Memory B cell (primary cell): ENCODE measurements at regions not wholly inside any gene's neighbourhood (a gene's known extent, or its start where the extent isn't known, plus 50 kb on each side); places are given as distances from the start of the nearest gene placed in this dataset.

Experiments
- ATAC-seq: fragments of 150-1000 bp; cut with Tn5 transposase; 2 replicates; pipeline ENCODE4 v1.10.0; 2021; ENCODE audit warnings: low read depth, mild to moderate bottlenecking, moderate library complexity
- DNase-seq, 2 donors: peaks; one replicate each; pipeline ENCODE4 v3.0.0; 2022; ENCODE audit warnings: low spot score in 2 of 2
- H3K27ac Mint-ChIP-seq: one replicate; pipeline ENCODE4 v1.8.0; 2022; ENCODE audit warnings: mild to moderate bottlenecking, moderate library complexity, mixed read lengths
- H3K27me3 Mint-ChIP-seq: one replicate; pipeline ENCODE4 v1.8.0; 2022; ENCODE audit warnings: mixed read lengths
- H3K36me3 Mint-ChIP-seq: one replicate; pipeline ENCODE4 v1.8.0; 2022; ENCODE audit warnings: mild to moderate bottlenecking, mixed read lengths
- H3K4me1 Mint-ChIP-seq: one replicate; pipeline ENCODE4 v1.8.0; 2022; ENCODE audit warnings: mixed read lengths
- H3K4me3 Mint-ChIP-seq: one replicate; pipeline ENCODE4 v1.8.0; 2022; ENCODE audit warnings: mild to moderate bottlenecking, moderate library complexity, mixed read lengths
- H3K9me3 Mint-ChIP-seq: one replicate; pipeline ENCODE4 v1.8.0; 2022; ENCODE audit warnings: mixed read lengths

DNA sequence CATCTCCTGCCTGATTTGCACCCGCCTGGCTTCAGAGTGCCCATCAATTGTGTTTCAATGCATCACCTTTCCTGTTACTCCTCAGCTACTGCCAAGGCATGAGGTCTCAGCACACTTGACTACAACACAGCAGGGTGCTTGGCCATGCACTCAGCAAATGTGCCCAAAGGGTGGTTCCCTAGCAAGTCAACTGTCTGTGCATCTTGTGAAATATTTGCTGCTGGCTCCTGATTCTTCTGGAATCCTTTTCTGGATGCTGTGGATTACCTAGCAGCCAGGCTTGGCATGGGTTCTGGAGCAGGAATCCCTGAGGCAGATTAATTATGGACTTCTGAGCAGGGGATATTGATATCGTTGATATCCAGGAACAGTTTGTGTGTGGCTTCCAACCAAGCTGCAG is 662.6 kb upstream of the MGMT start:
- no peak for ATAC-seq
- no peak overlapping the region for H3K27ac Mint-ChIP-seq
- H3K36me3 Mint-ChIP-seq, result no peaks in the 10 kb centered on the region
- no peaks in the 10 kb centered on the region for H3K9me3 Mint-ChIP-seq
- DNase-seq, result no peak
- H3K4me1 Mint-ChIP-seq, result no peaks in the 10 kb centered on the region
- no peaks in the 10 kb centered on the region for H3K27me3 Mint-ChIP-seq
- no peak overlapping the region for H3K4me3 Mint-ChIP-seq

DNA sequence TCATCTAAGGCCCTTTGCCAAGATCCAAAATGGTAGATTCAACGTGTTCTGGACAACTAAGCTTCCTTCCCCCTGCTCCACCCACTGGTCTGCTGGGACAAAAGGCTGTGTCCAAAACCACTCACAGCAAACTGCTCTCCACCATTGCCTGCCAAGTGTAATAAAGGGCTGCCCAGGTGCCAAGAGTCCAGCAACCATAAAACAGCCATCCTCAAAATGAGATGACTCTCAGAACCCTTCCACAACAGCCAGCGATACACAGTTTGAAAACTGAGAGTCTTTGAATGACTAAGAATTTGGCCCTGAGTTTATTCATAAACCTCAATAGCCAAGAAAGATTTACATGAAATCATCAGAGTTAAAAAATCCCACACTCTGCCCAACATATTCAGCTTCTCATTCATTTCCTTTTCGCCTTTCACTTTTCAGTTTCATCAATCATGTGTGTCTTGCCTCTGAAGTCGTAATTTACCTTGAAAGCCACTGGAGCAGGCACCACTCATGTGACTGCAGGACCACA is 658.1 kb upstream of the MGMT start:
- no peaks in the 10 kb centered on the region for H3K4me1 Mint-ChIP-seq
- ATAC-seq (no peak), DNase-seq (no peak)
- H3K27me3 Mint-ChIP-seq, result no peaks in the 10 kb centered on the region
- no peaks in the 10 kb centered on the region for H3K9me3 Mint-ChIP-seq
- H3K4me3 Mint-ChIP-seq, result no peak overlapping the region
- no peak overlapping the region for H3K27ac Mint-ChIP-seq
- no peaks in the 10 kb centered on the region for H3K36me3 Mint-ChIP-seq

DNA sequence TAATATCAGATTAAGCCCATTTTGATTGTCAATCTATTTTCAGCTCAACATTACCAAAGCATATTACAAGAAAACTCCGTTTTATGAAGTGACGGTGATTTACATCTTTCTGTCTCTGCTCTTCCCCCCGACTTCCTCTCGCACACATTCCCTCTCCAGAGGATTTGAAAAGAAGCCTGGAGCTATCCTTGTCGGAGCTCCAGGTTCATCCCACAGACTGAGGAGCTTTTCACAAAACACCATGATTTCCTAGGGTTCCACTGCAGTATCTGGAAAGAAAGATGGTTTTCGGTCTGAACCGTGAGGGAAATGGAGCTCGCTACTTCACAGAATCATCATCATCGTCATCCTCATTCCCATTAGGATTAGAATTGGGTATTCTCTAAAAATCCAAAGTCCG is 655.5 kb upstream of the MGMT start:
- Mint-ChIP-seq H3K9me3 (peaks cover 6% of the 10 kb centered on the region), H3K27ac (no peak overlapping the region), H3K36me3 (no peaks in the 10 kb centered on the region), H3K4me3 (no peak overlapping the region), H3K4me1 (no peaks in the 10 kb centered on the region), H3K27me3 (no peaks in the 10 kb centered on the region)
- no peak for DNase-seq
- ATAC-seq, result no peak

DNA sequence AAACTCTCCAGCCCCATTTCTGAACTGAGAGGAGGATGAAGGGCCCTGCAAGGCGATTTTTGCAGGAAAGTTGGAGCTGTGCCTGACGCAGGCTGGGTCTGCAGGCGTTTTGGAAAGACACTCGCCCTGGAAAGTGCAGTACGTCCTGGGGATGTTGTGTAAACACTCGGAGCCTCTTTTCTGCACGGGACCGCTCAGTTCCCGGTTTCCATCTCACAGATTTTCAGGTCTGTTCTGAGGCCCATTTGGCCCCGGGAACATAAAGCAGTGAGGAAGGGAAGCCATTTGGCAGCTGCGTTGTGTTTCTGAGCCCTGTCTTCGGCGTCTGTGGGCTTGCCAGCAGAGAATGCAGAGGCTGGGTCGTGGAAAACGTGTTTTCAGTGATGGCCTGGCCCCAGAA is 655.0 kb upstream of the MGMT start:
- no peaks in the 10 kb centered on the region for H3K27me3 Mint-ChIP-seq
- H3K27ac Mint-ChIP-seq, result no peak overlapping the region
- H3K36me3 Mint-ChIP-seq, result no peaks in the 10 kb centered on the region
- no peaks in the 10 kb centered on the region for H3K4me1 Mint-ChIP-seq
- DNase-seq, result no peak
- H3K9me3 Mint-ChIP-seq, result peaks cover 6% of the 10 kb centered on the region
- no peak for ATAC-seq
- H3K4me3 Mint-ChIP-seq, result no peak overlapping the region

DNA sequence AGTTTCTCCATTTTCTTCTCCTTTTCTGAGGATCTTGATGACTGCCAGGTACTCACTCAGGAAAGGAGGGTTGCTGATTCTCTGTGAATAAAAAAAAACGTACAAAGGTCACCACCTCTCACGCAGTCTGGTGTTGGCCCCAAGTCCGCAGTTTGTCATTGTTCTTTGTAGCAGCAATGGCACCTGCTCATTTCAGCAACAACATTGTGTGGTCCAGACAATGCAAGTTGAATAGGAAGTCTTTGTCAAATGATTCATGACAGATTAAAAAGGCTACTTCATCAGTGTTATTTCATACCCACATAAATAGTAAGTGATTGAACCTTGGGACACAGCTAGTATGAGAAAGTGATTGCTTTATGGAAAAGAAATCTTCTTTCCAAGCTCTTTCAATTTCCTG is 653.5 kb upstream of the MGMT start:
- no peaks in the 10 kb centered on the region for H3K36me3 Mint-ChIP-seq
- no peak for DNase-seq
- no peak for ATAC-seq
- H3K27me3 Mint-ChIP-seq, result no peaks in the 10 kb centered on the region
- H3K4me1 Mint-ChIP-seq, result no peaks in the 10 kb centered on the region
- H3K9me3 Mint-ChIP-seq, result peaks cover 6% of the 10 kb centered on the region
- no peak overlapping the region for H3K27ac Mint-ChIP-seq
- no peak overlapping the region for H3K4me3 Mint-ChIP-seq

DNA sequence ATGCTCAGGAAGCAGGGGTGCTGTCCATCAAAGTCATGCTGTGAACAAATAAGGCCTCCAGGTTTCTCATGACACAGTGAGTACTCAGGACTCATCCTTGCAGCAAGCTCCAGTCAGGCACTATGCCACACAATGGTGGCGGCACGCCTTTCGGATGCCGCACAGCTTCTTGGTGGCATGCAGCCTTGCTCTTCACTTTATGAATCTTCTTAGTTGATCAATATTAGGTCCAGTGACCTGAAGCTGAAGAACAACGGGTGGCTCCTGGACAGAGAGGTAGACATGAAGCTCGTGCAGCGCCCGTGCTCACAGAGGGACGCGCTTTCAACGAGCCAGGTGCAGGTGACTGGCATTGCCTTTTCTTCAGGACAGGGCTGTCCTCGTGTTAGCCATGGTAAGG is 653.0 kb upstream of the MGMT start:
- Mint-ChIP-seq H3K4me3 (no peak overlapping the region), H3K27me3 (no peaks in the 10 kb centered on the region), H3K4me1 (no peaks in the 10 kb centered on the region), H3K27ac (no peak overlapping the region), H3K9me3 (peaks cover 6% of the 10 kb centered on the region), H3K36me3 (no peaks in the 10 kb centered on the region)
- ATAC-seq, result no peak
- no peak for DNase-seq

DNA sequence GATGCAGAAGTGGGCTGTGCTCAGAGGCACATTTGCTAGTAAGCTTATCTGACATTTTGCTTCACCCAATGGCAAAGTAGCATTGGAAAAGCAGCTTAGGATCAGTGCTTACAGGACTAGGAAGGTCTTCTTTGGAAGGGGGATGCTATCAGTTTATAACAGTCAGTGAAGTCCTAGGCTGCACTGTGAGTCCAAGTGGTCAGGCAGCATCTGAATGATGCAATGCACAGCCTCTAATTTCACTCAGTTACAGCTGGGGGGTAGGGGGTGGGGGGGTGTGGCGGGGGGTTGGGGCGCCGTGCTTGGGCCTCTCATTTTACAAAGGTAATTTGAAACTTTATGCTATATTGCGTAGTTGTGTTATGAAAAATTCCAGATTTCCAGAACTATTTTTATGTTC is 652.3 kb upstream of the MGMT start:
- Mint-ChIP-seq H3K4me1 (no peaks in the 10 kb centered on the region), H3K4me3 (no peak overlapping the region), H3K27ac (no peak overlapping the region), H3K27me3 (no peaks in the 10 kb centered on the region), H3K36me3 (no peaks in the 10 kb centered on the region), H3K9me3 (peaks cover 6% of the 10 kb centered on the region)
- no peak for ATAC-seq
- DNase-seq, result no peak

DNA sequence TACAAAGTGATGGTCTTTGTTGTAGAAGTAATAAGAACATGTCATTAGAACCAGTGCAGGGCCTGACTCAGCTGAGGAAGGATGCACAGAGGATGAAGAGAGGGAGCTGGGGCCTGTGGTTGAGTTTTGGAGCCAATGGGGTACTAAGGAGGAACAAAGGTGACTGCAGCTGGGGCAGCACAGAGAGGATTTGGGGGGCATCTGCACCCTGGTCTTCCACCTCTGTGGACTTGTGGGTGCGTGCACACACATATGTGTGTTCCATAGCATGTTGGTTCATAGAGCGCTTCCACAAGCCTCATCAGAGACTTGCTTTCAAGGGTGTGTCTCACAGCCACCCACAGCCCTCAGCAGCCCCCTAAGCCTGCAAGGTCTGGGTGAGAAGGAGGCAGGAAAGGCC is 650.3 kb upstream of the MGMT start:
- ATAC-seq (no peak), DNase-seq (no peak)
- peaks cover 6% of the 10 kb centered on the region for H3K9me3 Mint-ChIP-seq
- no peaks in the 10 kb centered on the region for H3K27me3 Mint-ChIP-seq
- no peak overlapping the region for H3K27ac Mint-ChIP-seq
- no peaks in the 10 kb centered on the region for H3K4me1 Mint-ChIP-seq
- no peaks in the 10 kb centered on the region for H3K36me3 Mint-ChIP-seq
- no peak overlapping the region for H3K4me3 Mint-ChIP-seq

DNA sequence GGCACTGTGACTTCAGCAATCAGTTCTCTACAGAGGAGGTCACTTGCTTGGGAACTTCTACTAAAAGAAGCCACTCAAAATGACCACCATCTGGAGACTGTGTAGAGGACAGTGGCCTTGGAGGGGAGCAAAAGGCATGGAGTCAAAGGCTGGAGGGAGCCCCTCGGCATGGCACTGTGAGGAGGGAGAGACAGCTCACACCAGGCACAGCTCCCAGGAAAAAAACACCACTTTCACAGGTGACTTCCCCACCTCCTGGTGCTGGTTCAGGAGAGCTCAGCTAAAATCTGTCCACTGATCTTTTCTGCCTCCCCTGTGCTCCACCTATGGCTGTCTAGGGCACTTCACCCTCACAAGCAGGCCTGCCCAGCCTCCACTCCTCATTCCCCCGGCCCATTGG is 649.4 kb upstream of the MGMT start:
- no peak overlapping the region for H3K27ac Mint-ChIP-seq
- H3K9me3 Mint-ChIP-seq, result peaks cover 6% of the 10 kb centered on the region
- ATAC-seq, result no peak
- H3K4me1 Mint-ChIP-seq, result no peaks in the 10 kb centered on the region
- no peaks in the 10 kb centered on the region for H3K36me3 Mint-ChIP-seq
- DNase-seq, result no peak
- no peaks in the 10 kb centered on the region for H3K27me3 Mint-ChIP-seq
- H3K4me3 Mint-ChIP-seq, result no peak overlapping the region

DNA sequence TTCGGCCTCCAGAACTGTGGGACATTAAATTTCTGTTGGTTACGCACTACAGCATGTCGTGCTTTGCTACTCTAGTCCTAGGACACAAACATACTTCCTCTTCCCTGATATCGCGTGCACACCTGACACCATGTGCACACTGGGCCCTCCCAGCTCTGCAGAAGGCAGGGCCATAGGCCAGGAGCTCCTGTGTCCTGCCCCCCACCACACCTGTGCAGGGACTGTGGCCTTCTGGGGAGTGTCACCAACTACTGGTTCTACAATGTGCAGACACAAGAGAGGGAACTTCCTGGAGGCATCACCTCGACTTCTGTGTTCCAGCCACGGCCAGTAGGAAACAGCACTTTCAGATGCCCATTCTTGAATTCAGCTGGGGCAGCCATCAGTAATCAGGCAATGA is 646.4 kb upstream of the MGMT start:
- Mint-ChIP-seq H3K9me3 (peaks cover 8% of the 10 kb centered on the region), H3K36me3 (no peaks in the 10 kb centered on the region), H3K27ac (no peak overlapping the region), H3K27me3 (no peaks in the 10 kb centered on the region), H3K4me1 (no peaks in the 10 kb centered on the region), H3K4me3 (no peak overlapping the region)
- DNase-seq (no peak), ATAC-seq (no peak)

DNA sequence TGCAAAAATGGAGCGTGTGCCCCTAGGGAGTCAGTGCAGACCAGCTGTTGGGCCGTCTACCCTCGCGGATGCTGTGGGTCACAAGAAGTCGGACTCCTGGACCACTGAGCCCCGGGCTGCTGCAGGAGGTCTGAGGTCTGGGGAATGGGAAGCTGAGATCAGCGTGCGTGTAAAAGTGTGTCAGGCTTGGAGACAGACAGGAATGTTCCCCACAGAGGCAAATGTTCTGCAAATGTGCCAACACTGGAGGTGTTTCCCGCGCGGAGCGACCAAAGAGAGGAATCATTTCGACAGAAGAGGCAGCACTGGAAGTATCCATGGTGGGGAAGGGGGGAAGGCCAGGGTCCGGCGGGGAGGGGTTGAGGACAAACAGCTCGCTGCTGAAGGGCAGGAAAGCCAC is 643.8 kb upstream of the MGMT start:
- peaks cover 1% of the 10 kb centered on the region for H3K9me3 Mint-ChIP-seq
- H3K4me3 Mint-ChIP-seq, result no peak overlapping the region
- H3K36me3 Mint-ChIP-seq, result no peaks in the 10 kb centered on the region
- no peak overlapping the region for H3K27ac Mint-ChIP-seq
- DNase-seq, result no peak
- no peaks in the 10 kb centered on the region for H3K27me3 Mint-ChIP-seq
- ATAC-seq, result no peak
- H3K4me1 Mint-ChIP-seq, result no peaks in the 10 kb centered on the region

DNA sequence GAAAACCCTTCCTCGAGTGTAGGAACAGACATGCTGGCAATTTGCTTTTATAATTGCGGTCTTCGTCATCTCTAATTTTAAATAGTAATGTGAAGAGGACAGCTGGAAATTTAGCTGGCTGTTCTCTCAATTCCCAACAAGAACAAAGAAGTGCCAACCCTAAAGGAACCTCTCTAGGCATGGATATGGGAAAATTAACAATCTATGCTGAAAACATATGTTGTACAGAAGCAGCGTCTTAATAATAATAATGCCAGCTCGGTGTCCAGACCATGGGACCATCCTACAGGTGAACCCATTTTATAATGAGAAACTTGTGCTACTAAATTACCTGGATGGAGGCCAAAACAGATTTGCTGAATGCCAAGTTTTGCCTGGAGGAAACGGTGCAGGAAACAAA is 641.4 kb upstream of the MGMT start:
- H3K27ac Mint-ChIP-seq, result no peak overlapping the region
- ATAC-seq, result no peak
- no peaks in the 10 kb centered on the region for H3K36me3 Mint-ChIP-seq
- no peaks in the 10 kb centered on the region for H3K4me1 Mint-ChIP-seq
- no peak for DNase-seq
- H3K4me3 Mint-ChIP-seq, result no peak overlapping the region
- H3K9me3 Mint-ChIP-seq, result peaks cover 1% of the 10 kb centered on the region
- no peaks in the 10 kb centered on the region for H3K27me3 Mint-ChIP-seq

DNA sequence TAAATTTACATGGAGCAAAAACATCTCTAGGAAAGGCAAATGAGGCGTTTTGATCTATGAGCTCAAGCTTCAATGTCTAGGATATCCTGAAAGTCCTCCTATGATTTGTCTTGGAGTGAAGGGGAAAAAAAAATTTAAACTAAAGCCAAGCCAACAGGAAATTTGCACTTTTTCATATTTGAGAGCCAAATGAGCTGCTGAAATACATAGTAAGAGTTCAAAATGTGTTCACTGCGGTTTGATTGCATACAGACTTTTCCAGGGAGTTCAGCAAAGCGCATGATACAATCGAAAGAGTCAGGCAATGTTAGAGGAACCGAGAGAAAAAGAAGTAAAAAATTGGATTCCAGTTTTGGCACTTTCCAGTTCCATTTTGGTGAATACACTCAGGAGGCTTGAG is 633.4 kb upstream of the MGMT start:
- ATAC-seq, result no peak
- no peak for DNase-seq
- peaks cover 2% of the 10 kb centered on the region for H3K9me3 Mint-ChIP-seq
- no peak overlapping the region for H3K4me3 Mint-ChIP-seq
- no peak overlapping the region for H3K27ac Mint-ChIP-seq
- no peaks in the 10 kb centered on the region for H3K27me3 Mint-ChIP-seq
- no peaks in the 10 kb centered on the region for H3K4me1 Mint-ChIP-seq
- no peaks in the 10 kb centered on the region for H3K36me3 Mint-ChIP-seq

DNA sequence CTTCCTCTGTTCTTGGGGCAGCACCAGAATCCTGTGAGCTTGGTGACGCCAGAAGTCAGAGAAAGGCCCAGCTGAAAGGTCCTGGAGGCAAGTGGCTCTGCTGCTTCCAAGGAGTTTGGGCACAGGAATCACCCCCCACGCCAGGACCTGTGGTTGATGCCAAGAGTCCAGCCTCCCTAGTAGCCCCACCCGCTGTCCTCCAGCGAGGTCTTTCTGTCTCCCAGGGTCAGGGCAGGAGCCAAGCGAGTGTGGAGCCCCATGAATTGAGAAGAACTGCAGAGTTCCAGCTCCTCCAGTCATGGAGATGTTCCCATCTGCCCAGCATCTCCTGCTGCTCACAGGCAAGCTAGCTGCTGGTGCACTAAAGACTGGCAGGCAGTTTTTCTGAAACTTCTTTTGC is 631.7 kb upstream of the MGMT start:
- Mint-ChIP-seq H3K36me3 (no peaks in the 10 kb centered on the region), H3K27me3 (no peaks in the 10 kb centered on the region), H3K4me3 (no peak overlapping the region), H3K27ac (no peak overlapping the region), H3K9me3 (peaks cover 2% of the 10 kb centered on the region), H3K4me1 (no peaks in the 10 kb centered on the region)
- ATAC-seq, result no peak
- DNase-seq, result no peak

DNA sequence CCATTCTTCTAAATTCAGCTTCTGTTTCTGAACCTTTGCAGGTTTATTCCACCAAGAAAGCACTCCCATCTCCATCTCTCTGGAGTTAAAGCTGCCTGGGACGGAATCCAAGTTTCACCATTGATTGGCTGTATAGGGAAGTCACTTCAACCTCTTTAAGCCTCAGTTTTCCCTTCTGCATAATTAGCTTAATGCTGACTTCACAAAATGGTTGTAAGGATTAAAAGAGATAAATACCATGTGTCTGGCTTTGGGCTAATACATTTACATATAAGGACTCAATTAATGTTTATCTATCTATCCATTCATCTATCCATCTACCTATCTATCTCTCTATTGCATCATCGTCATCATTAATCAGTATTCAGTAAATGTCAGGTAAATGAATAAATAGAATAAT is 629.6 kb upstream of the MGMT start:
- DNase-seq (no peak), ATAC-seq (no peak)
- peaks cover 4% of the 10 kb centered on the region for H3K27me3 Mint-ChIP-seq
- H3K4me1 Mint-ChIP-seq, result no peaks in the 10 kb centered on the region
- no peaks in the 10 kb centered on the region for H3K36me3 Mint-ChIP-seq
- H3K4me3 Mint-ChIP-seq, result no peak overlapping the region
- H3K9me3 Mint-ChIP-seq, result no peaks in the 10 kb centered on the region
- no peak overlapping the region for H3K27ac Mint-ChIP-seq

DNA sequence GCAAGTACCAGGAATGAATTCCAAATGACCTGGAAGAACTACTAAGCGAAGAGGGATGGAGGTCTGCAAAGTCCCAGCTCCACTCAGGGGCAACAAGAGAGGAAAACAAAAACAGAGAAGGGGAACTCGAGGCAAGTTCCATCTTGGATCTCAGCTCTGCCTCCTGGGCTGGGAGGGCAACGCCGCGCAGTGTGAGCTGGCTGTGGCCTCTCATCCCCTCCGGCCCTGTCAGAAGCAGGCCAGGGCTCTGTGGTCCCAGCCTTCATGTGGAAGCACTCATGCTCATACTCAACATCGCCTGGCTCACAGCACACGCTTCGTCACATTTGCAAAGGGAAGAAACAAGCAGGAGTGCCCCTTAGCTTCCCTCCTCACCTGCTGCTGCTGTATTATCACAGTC is 627.9 kb upstream of the MGMT start:
- peaks cover 4% of the 10 kb centered on the region for H3K27me3 Mint-ChIP-seq
- DNase-seq (no peak), ATAC-seq (no peak)
- H3K9me3 Mint-ChIP-seq, result no peaks in the 10 kb centered on the region
- H3K27ac Mint-ChIP-seq, result no peak overlapping the region
- no peaks in the 10 kb centered on the region for H3K36me3 Mint-ChIP-seq
- H3K4me1 Mint-ChIP-seq, result no peaks in the 10 kb centered on the region
- no peak overlapping the region for H3K4me3 Mint-ChIP-seq
